Neural progenitor cell (in vitro differentiated cells): ENCODE measurements at regions not wholly inside any gene's neighbourhood (a gene's known extent, or its start where the extent isn't known, plus 50 kb on each side); places are given as distances from the start of the nearest gene placed in this dataset.

Experiments
- CTCF ChIP-seq: fragments of 200-600 bp; sonication (generic); IDR thresholded peaks from 2 replicates; pipeline ENCODE4 v1.5.1; 2017; ENCODE audit warnings: antibody characterized with exemption, mild to moderate bottlenecking
- EZH2 ChIP-seq: fragments of 200-600 bp; sonication (generic); IDR thresholded peaks from 2 replicates; pipeline ENCODE4 v1.6.1; 2017; ENCODE audit warnings: antibody characterized with exemption, mild to moderate bottlenecking, moderate library complexity
- EZH2phosphoT487 ChIP-seq: fragments of 200-600 bp; sonication (generic); IDR thresholded peaks from 2 replicates; pipeline ENCODE4 v1.6.1; 2017; ENCODE audit warnings: antibody characterized with exemption

- no peak for TF ChIP-seq CTCF
- no peak for TF ChIP-seq EZH2
- no peak for TF ChIP-seq EZH2phosphoT487
Observed at GRCh38 chr2:52629944-52630343, 1137.7 kb upstream of the CHAC2 start.
